Activated T-helper 2 cell treated with anti-CD3 and anti-CD28 coated beads, Interferon-gamma antibody, Interleukin-2, Interleukin-4, amounts not matched to agents 10 μg/mL and 5 μg/mL and 100 μg/mL, durations not matched to agents 14 hours and 24 hours and 36 hours (primary cell): ENCODE measurements at regions not wholly inside any gene's neighbourhood (a gene's known extent, or its start where the extent isn't known, plus 50 kb on each side); places are given as distances from the start of the nearest gene placed in this dataset.

Experiments used
- DNase-seq: peaks from one replicate; pipeline ENCODE4 v3.0.0; 2021; ENCODE audit warnings: low spot score
- H3K27ac Mint-ChIP-seq: one replicate; pipeline ENCODE4 v1.8.0; 2021; ENCODE audit warnings: mixed read lengths
- H3K27me3 Mint-ChIP-seq: one replicate; pipeline ENCODE4 v1.8.0; 2021; ENCODE audit warnings: low read depth, mixed read lengths
- H3K36me3 Mint-ChIP-seq: one replicate; pipeline ENCODE4 v1.8.0; 2021; ENCODE audit warnings: low read depth, mixed read lengths
- H3K4me1 Mint-ChIP-seq: one replicate; pipeline ENCODE4 v1.8.0; 2021; ENCODE audit warnings: low read depth, mixed read lengths
- H3K4me3 Mint-ChIP-seq: one replicate; pipeline ENCODE4 v1.8.0; 2021; ENCODE audit warnings: low read depth, mild to moderate bottlenecking, moderate library complexity, mixed read lengths
- H3K9me3 Mint-ChIP-seq: one replicate; pipeline ENCODE4 v1.8.0; 2021; ENCODE audit warnings: mixed read lengths
- intact Hi-C: fragments of 100-400 bp; cut with micrococcal nuclease; formaldehyde crosslinking; loops from one replicate; pipeline ENCODE4 v1.15.1; 2023

GRCh38 chr15:99440551-99441443 lies 125.0 kb upstream of the MEF2A start:
- DNase-seq: no peak

DNA sequence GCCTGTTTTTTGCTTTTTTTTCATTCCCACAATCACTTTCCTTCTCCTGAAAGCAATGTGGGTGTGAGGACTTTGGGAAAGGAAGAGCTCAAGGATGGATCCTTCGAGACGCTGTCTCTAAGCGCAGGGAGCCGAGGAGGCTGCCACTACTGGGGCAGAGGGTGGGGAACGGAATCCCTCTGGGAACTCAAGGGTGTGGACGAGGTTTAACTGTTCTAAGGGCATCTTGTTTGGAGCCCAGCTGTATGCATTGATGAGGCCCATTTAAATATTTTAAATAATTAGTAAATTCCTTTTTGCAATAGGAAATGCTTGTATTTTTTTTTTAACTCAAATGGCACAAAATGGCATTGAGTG lies 124.4 kb upstream of the MEF2A start:
- H3K27ac Mint-ChIP-seq: no peak overlapping the region

More at GRCh38 chr15:99440551-99441443, 125.0 kb upstream of the MEF2A start:
- Mint-ChIP-seq H3K27me3 (peaks cover 2% of the 10 kb centered on the region), H3K27ac (no peak overlapping the region), H3K9me3 (no peaks in the 10 kb centered on the region), H3K36me3 (no peaks in the 10 kb centered on the region), H3K4me1 (peaks cover 23% of the 10 kb centered on the region), H3K4me3 (no peak overlapping the region)
- intact Hi-C loops: no loop called here

GRCh38 chr15:99441871-99442251 lies 123.9 kb upstream of the MEF2A start:
- DNase-seq: no peak
- H3K4me1 Mint-ChIP-seq: peaks cover 23% of the 10 kb centered on the region
- peaks cover 2% of the 10 kb centered on the region for H3K27me3 Mint-ChIP-seq
- no peaks in the 10 kb centered on the region for H3K9me3 Mint-ChIP-seq
- H3K27ac Mint-ChIP-seq: no peak overlapping the region
- H3K4me3 Mint-ChIP-seq: no peak overlapping the region
- no peaks in the 10 kb centered on the region for H3K36me3 Mint-ChIP-seq
- intact Hi-C loops: no loop called here

More for the DNA sequence above, 124.4 kb upstream of the MEF2A start:
- intact Hi-C loops: no loop called here
- peaks cover 2% of the 10 kb centered on the region for H3K27me3 Mint-ChIP-seq
- peaks cover 23% of the 10 kb centered on the region for H3K4me1 Mint-ChIP-seq
- no peaks in the 10 kb centered on the region for H3K36me3 Mint-ChIP-seq
- H3K9me3 Mint-ChIP-seq: no peaks in the 10 kb centered on the region
- DNase-seq: no peak
- H3K4me3 Mint-ChIP-seq: no peak overlapping the region

DNA sequence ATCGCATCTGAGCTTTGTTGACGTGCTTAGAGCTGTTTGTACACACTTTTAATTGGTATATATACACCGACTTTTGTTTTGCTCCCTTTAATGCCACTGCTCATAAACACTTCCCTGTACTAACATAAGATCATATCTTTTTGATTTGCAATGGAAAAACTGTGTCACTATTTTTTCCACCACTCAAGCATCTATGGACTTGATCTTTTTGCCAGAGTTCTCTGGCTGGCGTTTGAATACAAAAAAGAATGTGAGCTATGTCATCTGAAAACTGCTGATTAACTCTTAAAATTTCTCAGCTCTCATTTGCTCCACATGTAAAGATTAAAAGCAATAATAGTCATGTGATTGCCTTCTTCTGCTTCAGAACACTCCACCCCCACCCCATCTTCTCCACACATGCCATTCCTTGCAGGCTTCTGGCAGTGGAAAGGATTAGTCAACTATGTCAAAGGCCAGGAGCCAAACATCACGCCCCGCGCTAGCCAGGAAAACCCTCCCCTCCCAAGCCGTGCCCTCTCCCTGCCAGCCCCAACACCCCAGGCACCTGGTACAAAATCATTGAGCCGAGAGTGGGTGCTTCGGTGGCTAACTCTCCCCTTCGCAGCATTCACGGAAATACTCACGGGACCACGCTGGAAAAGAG lies 123.4 kb upstream of the MEF2A start:
- H3K27me3 Mint-ChIP-seq: peaks cover 2% of the 10 kb centered on the region
- peaks cover 23% of the 10 kb centered on the region for H3K4me1 Mint-ChIP-seq
- no peak for DNase-seq
- no peaks in the 10 kb centered on the region for H3K36me3 Mint-ChIP-seq
- H3K27ac Mint-ChIP-seq: peak overlapping the region; percentile 32
- no peak overlapping the region for H3K4me3 Mint-ChIP-seq
- H3K9me3 Mint-ChIP-seq: no peaks in the 10 kb centered on the region
- intact Hi-C loops: no loop called here

DNA sequence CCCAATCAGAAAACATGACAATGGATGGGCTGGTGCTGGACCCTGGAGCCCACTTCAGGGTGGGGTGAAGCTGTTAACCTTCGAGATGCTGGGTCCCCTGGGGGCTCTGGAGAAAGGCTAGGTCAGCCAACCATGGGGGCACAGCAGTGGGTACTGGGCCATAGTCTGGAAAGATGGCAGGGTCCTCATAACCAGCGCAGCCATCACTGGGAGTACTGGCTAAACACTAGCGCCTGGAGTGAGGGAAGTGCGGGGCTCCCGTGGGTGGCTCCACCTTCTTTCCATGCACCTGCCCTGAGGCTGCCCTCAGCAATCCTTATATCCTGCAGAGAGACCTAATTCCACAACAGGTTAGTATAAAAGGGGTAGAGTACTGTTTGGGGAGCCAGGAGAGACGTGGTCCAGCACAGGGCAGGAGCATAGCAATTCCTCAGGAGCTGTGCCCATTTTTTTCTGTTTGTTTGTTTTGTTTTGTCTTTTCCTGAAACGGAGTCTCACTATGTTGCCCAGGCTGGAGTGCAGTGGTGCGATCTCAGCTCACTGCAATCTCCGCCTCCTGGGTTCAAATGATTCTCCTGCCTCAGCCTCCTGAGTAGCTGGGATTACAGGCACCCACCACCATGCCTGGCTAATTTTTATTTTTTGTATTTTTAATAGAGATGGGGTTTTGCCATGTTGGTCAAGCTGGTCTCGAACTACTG lies 122.6 kb upstream of the MEF2A start:
- no peaks in the 10 kb centered on the region for H3K9me3 Mint-ChIP-seq

GRCh38 chr15:99443768-99444446 lies 121.9 kb upstream of the MEF2A start:
- peaks cover 2% of the 10 kb centered on the region for H3K27me3 Mint-ChIP-seq
- no peaks in the 10 kb centered on the region for H3K36me3 Mint-ChIP-seq
- no peak overlapping the region for H3K27ac Mint-ChIP-seq
- DNase-seq: no peak
- H3K4me1 Mint-ChIP-seq: peaks cover 24% of the 10 kb centered on the region
- no peaks in the 10 kb centered on the region for H3K9me3 Mint-ChIP-seq
- no peak overlapping the region for H3K4me3 Mint-ChIP-seq
- intact Hi-C loops: no loop called here

More for the DNA sequence above, 122.6 kb upstream of the MEF2A start:
- intact Hi-C loops: no loop called here
- peaks cover 23% of the 10 kb centered on the region for H3K4me1 Mint-ChIP-seq
- H3K27me3 Mint-ChIP-seq: peaks cover 2% of the 10 kb centered on the region
- no peaks in the 10 kb centered on the region for H3K36me3 Mint-ChIP-seq
- DNase-seq: no peak
- no peak overlapping the region for H3K27ac Mint-ChIP-seq
- H3K4me3 Mint-ChIP-seq: no peak overlapping the region

- Mint-ChIP-seq H3K4me3 (no peak overlapping the region), H3K4me1 (peaks cover 33% of the 10 kb centered on the region), H3K9me3 (no peaks in the 10 kb centered on the region), H3K27me3 (peaks cover 2% of the 10 kb centered on the region), H3K27ac (no peak overlapping the region), H3K36me3 (no peaks in the 10 kb centered on the region)
- intact Hi-C loops: no loop called here
- DNase-seq: no peak
These were observed 120.4 kb upstream of the MEF2A start for GRCh38 chr15:99445272-99445850.

- H3K4me3 Mint-ChIP-seq: no peak overlapping the region
- no peaks in the 10 kb centered on the region for H3K9me3 Mint-ChIP-seq
- no peak for DNase-seq
- no peak overlapping the region for H3K27ac Mint-ChIP-seq
- H3K4me1 Mint-ChIP-seq: peaks cover 46% of the 10 kb centered on the region
- H3K27me3 Mint-ChIP-seq: peaks cover 2% of the 10 kb centered on the region
- no peaks in the 10 kb centered on the region for H3K36me3 Mint-ChIP-seq
- intact Hi-C loops: no loop called here
These were observed 119.0 kb upstream of the MEF2A start for GRCh38 chr15:99446565-99447496.

DNA sequence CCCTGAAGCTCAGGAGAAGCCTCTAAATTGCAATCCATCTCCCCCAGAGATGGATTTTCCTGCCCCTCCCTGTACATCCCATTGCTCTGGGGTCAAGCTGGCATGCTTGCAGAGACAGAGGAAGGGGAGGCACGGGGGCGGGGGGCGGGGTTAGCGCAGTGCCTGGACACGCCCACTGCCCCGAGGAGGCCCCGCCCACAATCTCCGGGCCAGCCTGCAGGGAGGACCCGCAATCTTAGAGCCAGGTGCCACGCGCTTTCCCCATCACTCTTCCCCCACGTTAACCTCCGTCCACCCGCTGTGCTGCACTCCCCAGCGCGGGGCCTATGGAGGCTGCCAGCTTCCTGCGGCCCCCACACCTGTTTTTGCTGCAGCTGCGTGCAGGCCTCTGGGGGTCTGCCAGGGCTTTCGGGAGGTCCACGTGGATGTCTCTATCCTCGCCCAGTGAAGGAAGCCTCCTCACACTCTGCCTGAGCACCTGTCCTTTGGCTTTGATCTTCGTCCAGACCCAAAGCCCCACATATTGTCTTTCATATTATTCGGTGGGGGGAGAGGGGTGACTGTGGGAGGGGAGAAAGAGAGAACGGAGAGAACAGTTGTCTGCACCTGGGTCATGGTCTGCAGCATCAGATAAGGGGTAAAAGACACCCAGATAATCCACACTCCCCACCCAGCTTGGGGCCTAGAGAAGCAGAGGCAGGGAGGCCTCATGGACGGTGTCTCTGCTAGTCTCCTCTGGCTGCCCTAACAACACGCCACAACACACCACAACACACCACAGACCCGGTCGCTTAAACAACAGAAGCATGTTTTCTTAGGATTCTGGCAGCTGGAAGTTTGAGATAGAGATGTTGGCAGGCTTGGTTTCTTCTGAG lies 118.0 kb upstream of the MEF2A start:
- H3K4me3 Mint-ChIP-seq: no peak overlapping the region
- no peaks in the 10 kb centered on the region for H3K36me3 Mint-ChIP-seq
- peaks cover 2% of the 10 kb centered on the region for H3K27me3 Mint-ChIP-seq
- intact Hi-C loops: no loop called here
- H3K27ac Mint-ChIP-seq: no peak overlapping the region
- H3K9me3 Mint-ChIP-seq: no peaks in the 10 kb centered on the region
- no peak for DNase-seq
- H3K4me1 Mint-ChIP-seq: peaks cover 42% of the 10 kb centered on the region

DNA sequence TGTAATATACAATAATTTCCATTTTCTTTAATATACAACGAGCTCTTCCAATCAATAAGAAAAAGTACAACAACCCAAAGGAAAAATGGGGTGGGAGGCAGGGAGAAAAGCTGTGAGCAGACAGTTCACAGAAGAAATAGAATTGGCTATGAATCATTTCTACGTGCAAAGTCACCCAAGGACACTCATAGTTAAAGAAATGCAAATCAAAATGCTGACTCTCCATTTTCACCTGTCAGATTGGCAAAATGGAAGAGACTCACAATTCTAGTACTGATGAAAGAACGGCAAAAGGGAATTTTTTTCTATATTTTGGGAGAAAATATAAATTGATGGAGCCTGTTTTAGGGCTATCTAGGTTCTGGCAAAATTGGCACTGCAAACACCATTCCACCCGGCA lies 116.3 kb upstream of the MEF2A start:
- Mint-ChIP-seq H3K27me3 (peaks cover 2% of the 10 kb centered on the region), H3K4me1 (peaks cover 40% of the 10 kb centered on the region), H3K4me3 (no peak overlapping the region), H3K9me3 (no peaks in the 10 kb centered on the region), H3K36me3 (no peaks in the 10 kb centered on the region), H3K27ac (no peak overlapping the region)
- intact Hi-C loops: no loop called here
- no peak for DNase-seq

GRCh38 chr15:99450896-99451358 lies 114.9 kb upstream of the MEF2A start:
- intact Hi-C loops: loop anchor here (2.0 kb wide), 1 partner anchor 52 kb away; no protein-coding TSS in a partner anchor
- DNase-seq: peak; percentile 37
- no peak overlapping the region for H3K27ac Mint-ChIP-seq
- H3K27me3 Mint-ChIP-seq: no peaks in the 10 kb centered on the region
- H3K4me1 Mint-ChIP-seq: peaks cover 42% of the 10 kb centered on the region
- H3K9me3 Mint-ChIP-seq: no peaks in the 10 kb centered on the region
- no peaks in the 10 kb centered on the region for H3K36me3 Mint-ChIP-seq
- peak overlapping the region; percentile 2 for H3K4me3 Mint-ChIP-seq
